Stimulated activated CD4-positive, alpha-beta T cell treated with anti-CD3 and anti-CD28 coated beads, Interleukin-1b, Interleukin-23, amount 100 ng/mL, for 24 hours (primary cell): ENCODE measurements at regions not wholly inside any gene's neighbourhood (a gene's known extent, or its start where the extent isn't known, plus 50 kb on each side); places are given as distances from the start of the nearest gene placed in this dataset.

ENCODE experiments used
- DNase-seq, 4 experiments: peaks; one replicate each; pipeline ENCODE4 v3.0.0-alpha.2; 2020; ENCODE audit warnings: low read depth in 4 of 4, low spot score in 1 of 4

- no peak for DNase-seq
Measured at GRCh38 chr1:98047171-98047570, 126.3 kb upstream of the DPYD start.

- DNase-seq: no peak
Measured at GRCh38 chr1:98045767-98046641, 125.2 kb upstream of the DPYD start.

- no peak for DNase-seq
Measured at GRCh38 chr1:98045211-98045766, 124.5 kb upstream of the DPYD start.

- no peak for DNase-seq
Measured at GRCh38 chr1:98044766-98045165, 123.9 kb upstream of the DPYD start.

- no peak for DNase-seq
Measured at GRCh38 chr1:98044071-98044697, 123.3 kb upstream of the DPYD start.

- DNase-seq: no peak
Measured at GRCh38 chr1:98035602-98036002, 114.8 kb upstream of the DPYD start.

- no peak for DNase-seq
Measured at GRCh38 chr1:98034505-98034904, 113.7 kb upstream of the DPYD start.

- no peak for DNase-seq
Measured at GRCh38 chr1:98032958-98033357, 112.1 kb upstream of the DPYD start.

GRCh38 chr1:98030976-98031375 lies 110.1 kb upstream of the DPYD start:
- no peak for DNase-seq

GRCh38 chr1:98030483-98030882 lies 109.6 kb upstream of the DPYD start:
- DNase-seq: no peak

- no peak for DNase-seq
Measured at GRCh38 chr1:98028800-98029199, 108.0 kb upstream of the DPYD start.

- DNase-seq: no peak
Measured at GRCh38 chr1:98027103-98027705, 106.4 kb upstream of the DPYD start.

GRCh38 chr1:98025858-98026257 lies 105.0 kb upstream of the DPYD start:
- no peak for DNase-seq

- no peak for DNase-seq
Measured at GRCh38 chr1:98021126-98021525, 100.3 kb upstream of the DPYD start.

GRCh38 chr1:98019747-98020146 lies 98.9 kb upstream of the DPYD start:
- DNase-seq: no peak

GRCh38 chr1:98018074-98018473 lies 97.2 kb upstream of the DPYD start:
- no peak for DNase-seq

GRCh38 chr1:98017184-98017583 lies 96.3 kb upstream of the DPYD start:
- no peak for DNase-seq

GRCh38 chr1:98008373-98008772 lies 87.5 kb upstream of the DPYD start:
- DNase-seq: no peak

GRCh38 chr1:98005326-98006010 lies 84.6 kb upstream of the DPYD start:
- DNase-seq: no peak

- no peak for DNase-seq
Measured at GRCh38 chr1:98003442-98003841, 82.6 kb upstream of the DPYD start.

GRCh38 chr1:98002288-98002687 lies 81.5 kb upstream of the DPYD start:
- no peak for DNase-seq
